Stimulated activated CD8-positive, alpha-beta memory T cell treated with anti-CD3 and anti-CD28 coated beads, Interleukin-7, amount 100 ng/mL, for 4 hours (primary cell): ENCODE measurements at regions not wholly inside any gene's neighbourhood (a gene's known extent, or its start where the extent isn't known, plus 50 kb on each side); places are given as distances from the start of the nearest gene placed in this dataset.
"Not testable (repeated sequence)": the region's sequence is repeated elsewhere in the genome, so short reads cannot be mapped to it uniquely, and the experiment has no call there.

Experiments
- DNase-seq, 2 donors: peaks; one replicate each; pipeline ENCODE4 v3.0.0-alpha.2; 2020; ENCODE audit warnings: low read depth in 2 of 2

- DNase-seq, result no peak
Observed at GRCh38 chr1:43108080-43108479, 64.0 kb downstream of the EBNA1BP2 start.

DNA sequence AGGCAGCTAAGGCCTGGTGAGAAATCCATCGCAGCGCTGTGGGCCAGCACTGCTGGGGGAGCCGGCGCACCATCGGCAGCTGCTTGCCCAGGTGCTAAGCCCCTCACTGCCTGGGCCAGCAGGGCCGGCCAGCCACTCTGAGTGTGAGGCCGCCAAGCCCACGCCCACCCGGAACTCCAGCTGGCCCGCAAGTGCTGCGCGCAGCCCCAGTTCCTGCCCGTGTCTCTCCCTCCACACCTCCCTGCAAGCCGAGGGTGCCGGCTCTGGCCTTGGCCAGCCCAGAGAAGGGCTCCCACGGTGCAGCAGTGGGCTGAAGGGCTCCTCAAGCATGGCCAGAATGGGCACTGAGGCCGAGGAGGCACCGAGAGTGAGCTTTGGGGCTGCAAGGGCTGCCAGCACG is 64.4 kb downstream of the EBNA1BP2 start:
- DNase-seq, result no peak

GRCh38 chr1:43104027-43104763 is 67.9 kb downstream of the EBNA1BP2 start:
- DNase-seq, result no peak

GRCh38 chr1:43101061-43101460 is 71.0 kb downstream of the EBNA1BP2 start:
- DNase-seq, result no peak

GRCh38 chr1:43098200-43098599 is 73.9 kb downstream of the EBNA1BP2 start:
- DNase-seq, result no peak

GRCh38 chr1:43096528-43096927 is 75.6 kb downstream of the EBNA1BP2 start:
- not testable (repeated sequence) for DNase-seq

- not testable (repeated sequence) for DNase-seq
Observed at GRCh38 chr1:43090812-43091211, 81.3 kb downstream of the EBNA1BP2 start.

DNA sequence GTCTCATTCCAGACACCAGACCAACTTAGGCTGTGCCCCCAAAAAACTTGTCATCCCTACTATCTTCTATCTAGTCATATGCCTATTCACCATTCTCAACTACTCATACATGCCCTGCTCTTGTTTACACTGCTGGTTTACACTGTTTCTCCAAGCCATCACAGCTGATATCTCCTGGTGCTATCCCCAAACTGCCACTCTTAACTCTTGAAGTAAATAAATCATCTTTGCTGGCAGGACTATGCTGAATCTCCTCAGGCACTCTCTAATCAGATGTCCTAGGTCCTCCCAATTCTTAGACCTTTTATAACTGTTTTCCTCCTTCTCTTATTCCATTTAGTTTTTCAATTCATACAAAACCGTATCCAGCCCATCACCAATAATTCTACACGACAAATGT is 81.9 kb downstream of the EBNA1BP2 start:
- DNase-seq, result not testable (repeated sequence)

DNA sequence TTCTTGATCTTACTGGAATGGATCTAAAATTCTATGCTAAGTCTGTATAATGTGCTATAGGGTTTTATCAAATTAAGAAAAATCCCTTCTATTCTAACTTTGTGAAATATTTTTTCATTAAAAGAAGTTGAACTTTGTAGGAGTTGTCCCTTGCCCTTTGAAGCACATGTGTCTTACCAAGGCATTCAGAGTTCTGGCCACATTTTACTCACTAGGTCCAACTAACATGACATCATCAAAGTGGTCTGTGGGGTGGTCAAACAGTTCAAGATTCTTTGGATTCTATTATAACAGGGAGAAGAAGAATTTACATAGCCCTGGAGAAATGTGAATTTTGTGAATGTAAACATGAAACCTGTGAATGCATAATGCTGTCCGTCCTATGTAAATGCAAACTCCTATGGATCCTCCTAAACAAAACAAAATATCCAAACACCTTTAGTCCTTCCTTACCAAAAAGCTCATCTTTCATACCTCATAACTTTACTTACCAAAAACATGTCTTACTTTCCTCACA is 88.7 kb downstream of the EBNA1BP2 start:
- DNase-seq, result no peak

DNA sequence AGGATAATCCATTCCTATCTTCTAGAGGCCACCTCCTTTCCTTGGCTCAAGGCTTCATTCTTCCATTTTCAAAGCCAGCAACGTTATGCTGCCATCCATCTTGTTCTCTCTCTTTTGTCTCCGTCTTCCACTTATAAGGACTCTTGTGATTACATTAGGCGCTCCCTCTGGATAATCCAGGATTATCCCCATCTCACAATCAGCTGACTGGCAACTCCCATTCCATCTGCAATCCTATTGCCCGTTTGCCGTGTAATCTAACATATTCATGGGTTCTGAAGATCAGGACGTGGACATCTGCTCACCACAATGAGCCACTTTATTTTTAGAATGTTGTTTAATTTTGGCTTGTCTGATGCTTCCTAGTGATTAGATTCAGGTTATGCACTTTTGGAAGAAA is 89.3 kb downstream of the EBNA1BP2 start:
- DNase-seq, result no peak

GRCh38 chr1:43077273-43077672 is 94.8 kb downstream of the EBNA1BP2 start:
- DNase-seq, result no peak

GRCh38 chr1:43074709-43075108 is 97.4 kb downstream of the EBNA1BP2 start:
- DNase-seq, result no peak

DNA sequence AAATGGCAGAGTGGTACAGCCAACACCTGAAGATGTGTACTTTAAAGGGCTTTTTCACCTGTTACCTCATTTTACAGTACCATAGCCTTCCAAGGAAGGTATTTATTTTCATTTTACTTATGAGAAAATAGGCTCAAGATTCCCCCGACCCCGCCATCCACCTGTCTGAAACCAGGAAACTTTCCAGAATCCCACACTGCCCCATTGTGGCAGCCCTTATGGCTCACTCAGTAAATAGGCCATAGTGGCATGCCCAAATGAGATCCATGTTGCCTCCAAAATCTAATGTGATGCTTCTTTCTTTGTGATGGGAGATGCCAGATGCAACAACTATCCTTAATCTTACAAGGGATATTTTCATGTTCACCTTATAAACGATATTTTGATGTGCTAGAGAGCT is 97.8 kb downstream of the EBNA1BP2 start:
- no peak for DNase-seq

GRCh38 chr1:43073490-43074230 is 98.4 kb downstream of the EBNA1BP2 start:
- DNase-seq, result peak; percentile 46 to 64

GRCh38 chr1:43072314-43072713 is 99.8 kb downstream of the EBNA1BP2 start:
- DNase-seq, result no peak

DNA sequence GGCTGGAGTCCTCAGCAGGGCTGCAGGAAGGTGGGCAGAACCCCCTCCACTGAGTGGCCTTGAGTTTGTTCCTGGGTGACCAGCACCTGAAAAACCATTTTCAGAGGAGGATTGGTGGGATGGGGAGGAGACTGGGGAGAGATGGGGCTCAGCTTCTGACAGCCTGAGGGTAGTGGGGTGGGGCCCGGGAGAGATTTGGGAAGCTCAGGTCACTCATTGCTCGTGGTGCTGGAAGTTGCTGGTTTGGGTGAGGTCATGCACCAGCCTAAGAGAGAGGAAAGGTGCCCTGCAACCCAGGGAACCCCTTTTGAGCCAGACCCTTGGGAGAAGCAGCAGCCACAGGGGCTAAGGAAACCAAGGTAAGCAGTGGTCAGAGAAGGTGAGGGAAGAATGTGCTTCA is 100.8 kb downstream of the EBNA1BP2 start:
- no peak for DNase-seq

- no peak for DNase-seq
Observed at GRCh38 chr1:43069461-43070050, 102.5 kb downstream of the EBNA1BP2 start.

DNA sequence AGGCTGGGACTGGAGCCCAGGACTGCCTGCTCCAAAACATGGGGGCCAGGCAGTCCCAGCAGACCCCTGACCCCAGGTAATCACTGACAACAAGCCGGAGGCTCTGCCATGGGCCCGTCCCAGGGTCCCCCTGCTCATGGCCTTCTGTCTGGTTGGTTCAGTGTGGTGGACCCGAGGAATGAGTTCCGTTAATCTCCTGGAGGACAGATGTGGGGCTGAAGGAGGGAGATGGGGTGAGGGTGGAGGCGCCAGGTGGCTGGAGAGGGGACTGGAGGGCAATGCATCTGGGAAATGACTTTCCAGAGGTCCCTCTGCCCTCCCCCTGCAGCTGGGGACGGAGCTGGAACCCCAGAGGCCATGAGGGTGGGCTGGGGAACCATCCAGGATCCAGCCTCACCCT is 103.2 kb downstream of the EBNA1BP2 start:
- DNase-seq, result no peak

DNA sequence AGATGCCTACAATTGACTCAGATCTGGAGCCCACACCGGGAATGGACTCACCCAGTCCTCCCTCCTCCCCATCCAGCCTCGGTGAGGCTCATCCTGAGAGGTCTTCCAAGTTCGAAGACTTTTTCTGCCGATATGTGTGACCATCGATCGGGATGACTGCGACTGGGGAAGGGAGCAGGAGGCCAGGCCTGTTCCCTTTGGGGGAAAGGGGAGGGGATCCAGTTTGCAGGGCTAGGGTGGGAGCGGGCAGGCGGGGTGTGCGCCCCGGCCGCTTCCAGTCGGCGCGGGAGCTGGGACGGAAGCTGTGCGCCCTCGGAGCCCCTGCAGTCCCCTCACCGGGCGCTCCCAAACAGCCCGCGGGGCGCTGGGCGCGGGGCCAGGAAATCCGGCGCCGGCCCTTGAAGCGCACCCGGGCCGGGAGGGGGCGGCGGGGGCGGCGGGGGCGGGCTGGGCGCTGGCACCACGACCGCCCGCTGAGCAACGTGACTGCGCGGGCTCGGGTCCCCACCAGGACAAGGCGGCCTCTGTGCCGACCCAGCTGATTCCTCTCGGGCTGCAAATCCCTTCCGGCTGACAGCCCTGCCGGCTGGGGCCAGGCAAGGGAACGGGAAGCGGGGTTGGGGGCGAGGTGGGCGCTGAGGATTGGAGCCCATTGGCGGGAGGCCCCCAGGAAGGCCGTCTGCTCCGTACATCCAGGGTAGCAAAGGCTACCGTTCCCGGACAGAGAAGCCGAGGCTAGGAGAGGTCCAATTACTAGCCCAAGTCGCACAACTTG is 103.9 kb downstream of the EBNA1BP2 start:
- peak in 1 of 2 donors; percentile 10 for DNase-seq

DNA sequence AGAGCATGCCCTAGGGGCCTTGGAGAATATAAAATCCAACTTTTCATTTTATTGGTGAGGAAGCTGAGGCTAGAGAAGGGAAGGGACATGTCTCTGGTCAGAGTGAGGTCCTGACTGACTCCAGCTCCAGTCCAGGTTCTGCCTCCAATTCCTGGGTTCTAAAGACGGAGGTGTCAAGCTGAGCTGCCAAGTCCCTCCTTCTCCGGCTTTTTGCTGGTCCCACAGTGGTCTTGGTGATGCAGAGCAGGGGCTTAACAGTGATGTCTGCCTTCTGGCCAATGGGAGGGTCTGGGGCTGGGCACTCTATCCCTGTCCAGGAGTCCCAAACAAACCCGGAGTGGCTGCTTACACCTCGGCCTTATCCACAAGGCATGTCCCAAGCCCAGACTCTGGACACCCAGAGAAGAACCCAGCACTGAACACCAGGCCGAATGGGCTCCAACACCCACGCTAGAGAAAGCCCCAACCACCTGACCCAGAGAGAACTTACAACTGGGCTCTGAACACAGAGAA is 104.8 kb downstream of the EBNA1BP2 start:
- DNase-seq, result no peak

GRCh38 chr1:43066578-43066977 is 105.5 kb downstream of the EBNA1BP2 start:
- DNase-seq, result no peak
